ENCODE measurements at regions not wholly inside any gene's neighbourhood (a gene's known extent, or its start where the extent isn't known, plus 50 kb on each side); places are given as distances from the start of the nearest gene placed in this dataset.

DNA sequence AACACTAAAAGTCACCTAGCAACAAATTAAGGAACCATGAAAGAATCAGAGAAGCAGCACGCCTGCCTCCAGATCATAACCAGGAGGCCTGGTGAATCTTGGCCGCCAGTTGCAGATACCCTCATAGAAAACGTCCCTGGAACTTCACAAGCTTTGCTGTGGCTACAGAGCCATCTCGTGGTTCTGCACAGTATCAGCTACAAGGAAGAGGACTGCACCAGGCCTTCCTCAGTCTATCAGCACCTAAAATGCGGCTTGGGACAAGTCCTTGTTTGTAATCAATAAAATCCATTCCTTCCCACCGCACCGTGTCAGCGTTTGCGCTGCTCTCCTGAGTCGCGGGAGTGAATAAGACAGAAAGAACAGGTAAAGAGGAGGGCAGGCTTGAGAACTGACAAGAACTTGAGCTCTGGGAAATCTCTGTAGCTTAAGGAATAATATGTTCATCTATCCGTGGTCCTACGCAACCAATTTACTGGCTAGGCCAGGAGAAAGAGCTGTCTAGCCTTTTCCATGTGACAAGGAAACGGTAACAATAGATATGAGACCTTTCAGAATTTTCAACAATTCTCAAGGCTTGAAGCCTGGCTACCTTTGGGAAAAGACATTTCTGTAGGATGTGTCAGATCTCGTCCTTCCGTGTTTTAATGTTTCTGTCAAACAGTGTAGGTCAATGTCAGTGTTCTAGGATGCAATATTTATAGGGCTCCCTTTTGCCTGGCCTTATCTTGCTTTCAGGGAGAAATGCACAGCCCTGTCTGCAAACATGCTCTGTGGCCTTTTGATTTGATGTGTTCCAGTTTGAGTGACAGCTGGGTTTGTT is 128.5 kb upstream of the RAB12 start:
- no peak overlapping the region for H3K4me3 ChIP-seq (ENCODE audit: low read depth, low read length)
- 41% methylated on average over 16 of the region's 16 CpGs for WGBS
- H3K4me1 ChIP-seq (ENCODE audit: insufficient read depth), result no peaks in the 10 kb centered on the region
- peak; percentile 32 for DNase-seq (ENCODE audit: extremely low spot score)
- H3K27ac ChIP-seq (ENCODE audit: low read depth), result no peak overlapping the region
- no peaks in the 10 kb centered on the region for H3K36me3 ChIP-seq (ENCODE audit: insufficient read depth)

DNA sequence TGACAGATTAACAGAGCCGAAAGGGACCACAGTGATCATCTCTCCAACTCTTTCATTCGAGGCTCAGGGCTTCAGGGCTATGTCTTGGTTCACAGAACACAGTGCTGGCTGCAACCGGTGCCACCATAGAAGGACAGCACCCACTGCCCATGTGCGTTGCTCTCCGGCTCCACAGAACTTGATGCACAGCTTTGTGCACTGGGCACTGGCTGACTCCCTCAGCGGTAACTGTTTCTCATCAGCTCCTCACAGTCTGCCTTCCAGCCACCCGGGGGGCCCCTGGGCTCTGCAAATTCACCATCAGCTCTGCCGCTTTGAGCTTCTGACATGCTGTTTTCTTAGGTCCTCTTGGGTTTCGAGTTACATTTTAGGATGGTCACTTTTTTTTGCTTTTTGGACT is 124.3 kb upstream of the RAB12 start:
- no peak for DNase-seq (ENCODE audit: extremely low spot score)
- WGBS, result 88% methylated on average over 9 of the region's 9 CpGs
- no peaks in the 10 kb centered on the region for H3K4me1 ChIP-seq (ENCODE audit: insufficient read depth)
- no peak overlapping the region for H3K27ac ChIP-seq (ENCODE audit: low read depth)
- no peaks in the 10 kb centered on the region for H3K36me3 ChIP-seq (ENCODE audit: insufficient read depth)
- H3K4me3 ChIP-seq (ENCODE audit: low read depth, low read length), result no peak overlapping the region

DNA sequence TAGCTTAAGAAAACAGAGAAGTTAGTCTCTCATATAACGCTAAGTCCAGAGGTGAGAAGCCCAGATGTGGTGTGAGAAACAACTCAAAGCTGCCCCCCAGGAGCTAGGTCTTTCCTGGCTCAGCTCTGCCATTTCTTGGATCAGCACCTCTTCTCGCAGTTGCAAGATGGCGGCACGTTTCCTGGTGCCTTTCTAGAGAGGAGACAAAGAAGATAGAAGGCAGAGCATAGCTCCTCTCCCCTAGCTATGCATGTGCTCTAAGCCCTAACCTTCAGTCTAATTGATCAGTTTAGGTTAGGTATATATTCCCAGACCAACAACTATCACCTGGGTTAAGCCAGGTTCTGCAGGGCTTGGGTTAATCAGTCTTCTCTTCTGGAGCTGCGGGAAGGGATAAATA is 119.5 kb upstream of the RAB12 start:
- Histone ChIP-seq H3K4me1 (ENCODE audit: insufficient read depth) (no peaks in the 10 kb centered on the region), H3K36me3 (ENCODE audit: insufficient read depth) (no peaks in the 10 kb centered on the region), H3K4me3 (ENCODE audit: low read depth, low read length) (no peak overlapping the region), H3K27ac (ENCODE audit: low read depth) (no peak overlapping the region)
- no peak for DNase-seq (ENCODE audit: extremely low spot score)
- 92% methylated on average over 5 of the region's 5 CpGs for WGBS

DNA sequence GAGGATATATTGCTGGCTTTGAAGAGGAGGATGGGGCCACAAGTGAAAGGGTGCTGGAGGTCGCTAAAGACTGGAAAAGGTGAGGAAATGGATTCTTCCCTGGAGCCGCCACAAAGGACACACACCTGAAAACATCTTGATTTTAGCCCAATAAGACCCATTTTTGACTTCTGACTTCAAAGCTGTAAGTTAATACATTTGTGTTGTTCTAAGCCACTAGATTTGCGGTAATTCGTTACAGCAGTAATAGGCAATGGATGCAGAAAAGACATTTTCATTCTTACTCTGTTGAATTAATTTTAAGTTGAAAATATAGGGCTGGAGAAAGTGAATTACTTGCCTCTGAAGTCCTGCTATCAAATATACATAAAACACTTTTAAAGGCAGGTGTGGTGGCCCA is 117.7 kb upstream of the RAB12 start:
- DNase-seq (ENCODE audit: extremely low spot score), result no peak
- no peaks in the 10 kb centered on the region for H3K4me1 ChIP-seq (ENCODE audit: insufficient read depth)
- no peak overlapping the region for H3K4me3 ChIP-seq (ENCODE audit: low read depth, low read length)
- no peak overlapping the region for H3K27ac ChIP-seq (ENCODE audit: low read depth)
- H3K36me3 ChIP-seq (ENCODE audit: insufficient read depth), result no peaks in the 10 kb centered on the region
- WGBS, result 86% methylated on average over 4 of the region's 4 CpGs

DNA sequence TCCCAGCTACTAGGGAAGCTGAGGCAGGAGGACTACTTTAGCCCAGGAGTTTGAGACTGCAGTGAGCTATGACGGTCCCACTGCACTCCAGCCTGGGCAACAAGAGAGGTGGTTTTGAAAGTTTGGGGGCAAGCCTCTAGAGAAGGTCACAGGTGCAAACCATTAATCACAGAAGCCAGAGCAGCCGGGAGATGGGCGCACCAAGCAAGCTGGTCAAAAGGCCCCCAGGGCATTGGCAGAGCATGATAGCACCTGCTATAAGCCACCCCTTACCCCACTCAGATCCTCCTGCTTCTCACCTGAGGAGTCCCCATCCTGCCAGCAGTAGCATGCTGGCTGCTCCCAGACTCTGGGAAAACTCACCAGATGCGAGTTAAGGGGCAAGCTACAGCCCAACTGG is 116.1 kb upstream of the RAB12 start:
- H3K4me1 ChIP-seq (ENCODE audit: insufficient read depth), result no peaks in the 10 kb centered on the region
- no peak for DNase-seq (ENCODE audit: extremely low spot score)
- H3K36me3 ChIP-seq (ENCODE audit: insufficient read depth), result no peaks in the 10 kb centered on the region
- H3K27ac ChIP-seq (ENCODE audit: low read depth), result no peak overlapping the region
- WGBS, result 86% methylated on average over 4 of the region's 4 CpGs
- H3K4me3 ChIP-seq (ENCODE audit: low read depth, low read length), result no peak overlapping the region

DNA sequence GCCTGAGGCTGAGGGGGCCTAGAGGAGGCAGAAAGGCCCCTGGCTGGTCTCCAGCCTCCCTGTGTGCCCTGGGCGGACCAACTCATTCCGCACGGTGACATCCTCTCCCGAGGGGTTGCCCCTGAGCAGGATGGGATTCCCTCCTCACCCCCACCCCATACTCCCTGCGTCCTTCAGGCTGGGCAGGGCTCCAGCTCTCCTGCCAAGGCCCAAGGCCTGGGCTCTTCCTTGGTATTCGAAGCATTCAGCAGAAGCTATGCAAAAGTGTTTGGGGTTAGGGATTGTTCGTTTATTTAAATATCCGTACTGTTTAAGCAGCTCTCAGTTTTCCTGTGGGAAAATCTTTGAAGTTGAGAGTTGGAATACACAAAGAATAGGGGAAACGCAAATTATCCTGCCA is 113.1 kb upstream of the RAB12 start:
- no peak for DNase-seq (ENCODE audit: extremely low spot score)
- Histone ChIP-seq H3K27ac (ENCODE audit: low read depth) (no peak overlapping the region), H3K4me1 (ENCODE audit: insufficient read depth) (no peaks in the 10 kb centered on the region), H3K36me3 (ENCODE audit: insufficient read depth) (no peaks in the 10 kb centered on the region), H3K4me3 (ENCODE audit: low read depth, low read length) (no peak overlapping the region)
- WGBS, result 34% methylated on average over 9 of the region's 9 CpGs

DNA sequence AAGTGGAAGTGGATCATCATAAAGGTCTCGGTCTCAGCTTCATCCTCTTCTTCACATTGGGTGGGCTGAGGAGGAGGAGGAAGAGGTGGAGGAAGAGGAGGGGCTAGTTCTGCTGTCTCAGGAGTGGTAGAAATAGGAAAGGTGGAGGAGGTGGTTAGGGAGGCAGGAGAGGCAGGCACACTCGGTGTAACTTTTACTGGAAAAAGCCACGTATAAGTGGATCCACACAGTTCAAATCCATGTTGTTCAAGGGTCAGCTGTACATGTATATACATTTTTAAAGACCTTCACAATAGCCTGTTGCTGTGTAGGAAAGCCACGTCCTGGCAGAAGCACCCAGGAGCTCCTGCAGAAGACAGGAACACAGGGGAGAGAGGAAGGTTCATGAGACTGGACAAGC is 110.3 kb upstream of the RAB12 start:
- 94% methylated on average over 4 of the region's 4 CpGs for WGBS
- H3K36me3 ChIP-seq (ENCODE audit: insufficient read depth), result no peaks in the 10 kb centered on the region
- no peak for DNase-seq (ENCODE audit: extremely low spot score)
- no peak overlapping the region for H3K27ac ChIP-seq (ENCODE audit: low read depth)
- H3K4me1 ChIP-seq (ENCODE audit: insufficient read depth), result no peaks in the 10 kb centered on the region
- no peak overlapping the region for H3K4me3 ChIP-seq (ENCODE audit: low read depth, low read length)

DNA sequence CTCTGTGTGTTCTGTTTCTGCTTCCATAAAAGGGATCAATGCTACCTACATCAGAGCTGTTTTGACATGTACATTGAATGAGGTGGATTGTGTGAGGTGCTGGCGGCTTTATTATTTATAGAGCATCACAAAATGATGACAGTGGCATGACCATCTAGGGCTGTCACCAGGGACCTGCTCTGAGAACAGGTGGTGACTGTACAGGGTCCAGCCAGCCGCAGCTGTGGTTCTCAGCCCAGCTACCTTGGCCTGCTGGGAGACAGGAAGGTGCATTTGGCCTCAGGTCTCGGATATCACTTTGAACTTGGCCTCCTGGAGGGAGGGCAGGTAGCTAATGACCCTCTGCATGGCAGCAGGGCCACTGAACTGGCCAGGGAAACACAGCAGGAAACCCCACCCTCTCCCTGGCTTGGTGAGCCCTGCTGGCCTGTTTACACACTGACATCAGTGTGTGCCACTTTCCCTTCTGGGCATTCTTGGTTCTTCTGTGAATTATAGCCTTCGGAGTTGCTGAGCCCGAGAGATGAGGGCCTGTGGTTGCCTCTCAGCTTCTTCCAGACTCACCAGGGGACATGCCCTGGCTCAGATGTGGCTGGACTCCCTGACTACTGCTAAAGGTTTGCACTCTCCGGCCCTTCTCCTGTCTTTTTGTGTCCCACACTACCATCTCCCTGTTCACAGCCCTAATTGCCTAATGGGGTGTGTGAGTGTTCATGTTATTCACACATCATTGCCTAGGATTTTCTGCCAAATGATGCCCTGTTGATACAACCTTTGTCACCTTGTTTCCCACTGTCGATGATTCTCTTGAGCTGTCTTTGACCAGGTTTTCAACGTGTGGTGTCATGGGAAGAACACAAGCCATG is 109.2 kb upstream of the RAB12 start:
- Histone ChIP-seq H3K36me3 (ENCODE audit: insufficient read depth) (no peaks in the 10 kb centered on the region), H3K4me3 (ENCODE audit: low read depth, low read length) (no peak overlapping the region), H3K27ac (ENCODE audit: low read depth) (no peak overlapping the region), H3K4me1 (ENCODE audit: insufficient read depth) (no peaks in the 10 kb centered on the region)
- no peak for DNase-seq (ENCODE audit: extremely low spot score)
- 83% methylated on average over 8 of the region's 8 CpGs for WGBS

DNA sequence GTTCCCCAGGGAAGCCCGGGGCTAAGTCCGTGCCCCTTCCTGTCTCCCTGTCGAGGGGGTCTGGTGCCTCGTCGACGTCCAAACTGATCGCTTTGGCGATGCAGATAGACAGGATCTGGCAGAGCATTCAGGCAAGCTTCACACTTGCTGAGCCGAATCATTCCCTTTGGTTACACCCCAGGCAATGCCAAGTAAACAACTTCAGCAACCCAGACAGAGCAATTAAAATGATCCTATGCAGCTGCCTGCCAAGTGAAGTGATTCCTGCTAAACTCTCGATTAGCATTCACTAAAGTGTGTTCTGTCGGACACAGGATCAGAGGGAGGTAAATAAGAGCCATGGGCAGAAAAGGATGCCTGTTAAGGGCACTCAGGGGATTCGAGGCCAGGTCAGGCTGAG is 108.2 kb upstream of the RAB12 start:
- Histone ChIP-seq H3K36me3 (ENCODE audit: insufficient read depth) (no peaks in the 10 kb centered on the region), H3K4me1 (ENCODE audit: insufficient read depth) (no peaks in the 10 kb centered on the region), H3K27ac (ENCODE audit: low read depth) (no peak overlapping the region), H3K4me3 (ENCODE audit: low read depth, low read length) (no peak overlapping the region)
- 21% methylated on average over 12 of the region's 12 CpGs for WGBS
- DNase-seq (ENCODE audit: extremely low spot score), result no peak

DNA sequence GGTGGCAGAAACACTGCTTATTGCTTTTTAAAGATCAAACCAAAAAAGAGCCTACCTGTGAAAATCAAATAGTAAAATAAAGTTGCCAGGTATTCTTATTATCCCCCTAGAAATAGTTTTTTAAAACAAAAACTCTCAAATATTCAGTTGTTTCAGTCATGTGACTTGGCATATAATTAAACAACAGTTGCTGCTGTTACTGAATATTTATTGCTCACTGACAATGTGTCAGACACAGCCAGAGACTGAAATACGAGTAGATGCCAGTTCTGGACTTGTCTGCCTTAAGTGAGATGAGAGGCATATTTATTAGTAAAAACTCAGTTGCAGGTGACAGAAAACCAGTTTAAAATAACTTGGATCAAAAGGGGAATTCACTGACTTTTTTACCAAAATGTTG is 106.0 kb upstream of the RAB12 start:
- H3K36me3 ChIP-seq (ENCODE audit: insufficient read depth), result no peaks in the 10 kb centered on the region
- H3K4me1 ChIP-seq (ENCODE audit: insufficient read depth), result no peaks in the 10 kb centered on the region
- WGBS, result 70% methylated on average over 1 of the region's 1 CpG
- H3K27ac ChIP-seq (ENCODE audit: low read depth), result no peak overlapping the region
- no peak overlapping the region for H3K4me3 ChIP-seq (ENCODE audit: low read depth, low read length)
- no peak for DNase-seq (ENCODE audit: extremely low spot score)

DNA sequence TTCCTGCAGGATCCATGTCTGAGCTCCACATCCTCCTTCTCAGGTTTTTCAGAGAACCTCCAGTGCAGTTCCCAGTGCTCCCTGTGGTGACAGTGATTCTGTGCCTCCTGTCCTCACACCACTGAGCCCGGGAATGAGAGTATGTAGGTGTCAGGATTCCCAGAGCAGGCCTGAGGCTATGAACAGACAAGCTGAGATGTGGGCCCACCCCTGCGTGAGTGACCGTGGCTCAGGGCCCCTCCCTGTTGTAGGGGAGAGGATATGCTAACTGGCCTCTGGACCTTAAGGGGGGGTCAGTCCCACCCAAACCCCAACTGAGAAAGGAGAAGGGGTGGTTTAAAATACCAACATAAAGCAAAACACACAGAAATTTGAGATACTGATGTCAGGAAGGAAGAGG is 104.8 kb upstream of the RAB12 start:
- Histone ChIP-seq H3K4me1 (ENCODE audit: insufficient read depth) (no peaks in the 10 kb centered on the region), H3K36me3 (ENCODE audit: insufficient read depth) (no peaks in the 10 kb centered on the region), H3K4me3 (ENCODE audit: low read depth, low read length) (no peak overlapping the region), H3K27ac (ENCODE audit: low read depth) (no peak overlapping the region)
- DNase-seq (ENCODE audit: extremely low spot score), result no peak
- WGBS, result 85% methylated on average over 3 of the region's 3 CpGs

DNA sequence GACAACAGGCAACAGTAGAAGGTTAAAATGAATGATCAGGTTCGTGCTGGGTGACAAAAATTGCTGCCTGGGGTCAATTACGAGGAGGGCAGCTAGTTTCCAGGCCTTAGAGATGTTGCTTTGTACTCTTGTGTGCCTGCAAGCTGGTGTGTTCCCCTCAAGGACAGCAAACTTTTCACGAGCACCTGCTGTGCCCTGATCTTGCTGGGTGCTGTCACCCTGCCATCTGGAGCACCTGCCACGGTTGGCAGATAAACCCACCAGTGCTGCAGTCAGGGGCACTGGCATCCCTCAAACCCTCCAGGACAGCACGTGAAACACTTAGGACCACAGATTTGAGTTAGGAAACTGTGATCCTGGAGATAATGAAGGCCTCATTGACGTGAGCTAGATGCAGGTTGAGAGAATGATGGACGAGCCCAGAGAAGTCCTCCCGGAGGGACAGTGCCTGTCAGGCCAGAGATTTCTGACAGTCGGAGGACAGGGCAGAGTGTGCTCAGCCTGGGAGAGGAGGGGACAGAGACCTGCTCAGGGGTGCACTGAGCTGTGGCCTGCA is 104.3 kb upstream of the RAB12 start:
- Histone ChIP-seq H3K36me3 (ENCODE audit: insufficient read depth) (no peaks in the 10 kb centered on the region), H3K4me3 (ENCODE audit: low read depth, low read length) (no peak overlapping the region), H3K4me1 (ENCODE audit: insufficient read depth) (no peaks in the 10 kb centered on the region), H3K27ac (ENCODE audit: low read depth) (no peak overlapping the region)
- WGBS, result 89% methylated on average over 9 of the region's 9 CpGs
- no peak for DNase-seq (ENCODE audit: extremely low spot score)

DNA sequence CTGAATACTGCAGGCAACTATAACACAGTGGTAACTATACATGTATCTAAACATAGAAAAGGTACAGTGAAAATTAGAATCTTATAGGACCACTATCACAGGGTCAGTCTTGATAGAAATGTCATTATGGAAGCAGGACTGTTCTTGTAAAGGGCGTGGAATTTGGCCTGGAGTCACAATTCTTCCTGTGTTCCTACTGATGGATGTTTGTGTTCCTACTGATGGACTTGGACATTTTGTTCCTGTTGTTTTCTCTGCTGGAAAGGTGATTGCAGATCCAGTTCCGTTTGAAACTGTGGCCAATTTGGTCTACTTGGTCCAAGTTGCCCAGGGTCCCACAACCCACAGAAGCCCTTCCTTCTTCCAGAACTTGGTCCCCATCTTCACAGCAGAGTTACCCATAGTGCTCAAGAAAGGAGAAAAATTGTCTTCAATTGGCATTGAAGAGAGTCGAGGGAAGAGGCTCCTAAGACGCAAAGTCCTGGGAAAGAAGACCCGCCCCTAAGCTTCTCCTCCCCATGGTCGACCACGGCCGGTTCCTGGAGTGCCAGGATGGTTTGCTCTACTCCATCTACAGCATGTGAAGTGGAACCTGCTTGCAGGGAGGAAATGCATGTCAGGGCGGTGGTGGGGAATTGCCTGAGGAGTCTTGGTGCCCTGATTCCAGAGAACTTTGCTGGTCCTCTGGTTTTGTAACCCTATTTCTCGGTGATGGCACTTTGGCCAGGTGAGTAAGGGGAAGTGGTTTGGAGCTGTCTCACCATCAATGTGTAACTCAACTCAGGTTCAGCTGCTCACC is 102.8 kb upstream of the RAB12 start:
- no peaks in the 10 kb centered on the region for H3K4me1 ChIP-seq (ENCODE audit: insufficient read depth)
- DNase-seq (ENCODE audit: extremely low spot score), result no peak
- WGBS, result 90% methylated on average over 10 of the region's 10 CpGs

More for the DNA sequence above, 102.8 kb upstream of the RAB12 start:
- no peak overlapping the region for H3K27ac ChIP-seq (ENCODE audit: low read depth)
- no peaks in the 10 kb centered on the region for H3K36me3 ChIP-seq (ENCODE audit: insufficient read depth)
- H3K4me3 ChIP-seq (ENCODE audit: low read depth, low read length), result no peak overlapping the region
